ENCODE measurements at regions not wholly inside any gene's neighbourhood (a gene's known extent, or its start where the extent isn't known, plus 50 kb on each side); places are given as distances from the start of the nearest gene placed in this dataset.

DNA sequence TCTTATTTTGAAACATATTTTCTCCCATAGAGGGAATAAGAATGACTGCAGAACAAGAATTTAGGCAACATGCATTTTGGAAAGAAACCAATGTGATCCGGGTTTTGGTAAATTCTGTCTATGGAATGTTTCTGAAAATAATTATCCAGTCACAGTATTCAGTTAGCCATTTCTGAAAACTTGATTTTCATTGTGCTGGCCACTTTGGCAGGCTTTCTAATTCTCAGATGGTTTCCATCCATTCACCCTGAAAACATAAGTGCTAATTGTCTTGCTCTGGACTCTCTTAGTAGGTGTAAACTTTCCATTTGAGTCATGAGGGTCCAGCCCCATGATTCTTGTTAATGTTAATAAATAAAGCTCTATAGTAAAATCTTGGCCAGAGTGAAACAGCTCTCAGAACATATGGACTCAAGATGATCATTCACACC is 176.5 kb downstream of the RBM43 start:
- Mint-ChIP-seq H3K4me1 (no peaks in the 10 kb centered on the region), H3K9me3 (peaks cover 2% of the 10 kb centered on the region), H3K27me3 (no peaks in the 10 kb centered on the region), H3K4me3 (no peak overlapping the region), H3K27ac (no peak overlapping the region), H3K36me3 (no peaks in the 10 kb centered on the region)
- ATAC-seq (ENCODE audit: low read depth), result no peak
- no peak for DNase-seq (ENCODE audit: low spot score in 2 of 2)

GRCh38 chr2:151083856-151084795 is 177.5 kb downstream of the RBM43 start:
- Mint-ChIP-seq H3K4me3 (no peak overlapping the region), H3K4me1 (no peaks in the 10 kb centered on the region), H3K36me3 (no peaks in the 10 kb centered on the region), H3K9me3 (peaks cover 2% of the 10 kb centered on the region), H3K27ac (no peak overlapping the region), H3K27me3 (no peaks in the 10 kb centered on the region)
- no peak for ATAC-seq (ENCODE audit: low read depth)
- no peak for DNase-seq (ENCODE audit: low spot score in 2 of 2)

- Mint-ChIP-seq H3K27ac (no peak overlapping the region), H3K4me1 (no peaks in the 10 kb centered on the region), H3K27me3 (peaks cover 2% of the 10 kb centered on the region), H3K4me3 (no peak overlapping the region), H3K9me3 (peaks cover 7% of the 10 kb centered on the region), H3K36me3 (no peaks in the 10 kb centered on the region)
- DNase-seq (ENCODE audit: low spot score in 2 of 2) (no peak), ATAC-seq (ENCODE audit: low read depth) (no peak)
Observed at GRCh38 chr2:151078889-151079288, 182.8 kb downstream of the RBM43 start.

GRCh38 chr2:151071906-151072305 is 189.8 kb downstream of the RBM43 start:
- Mint-ChIP-seq H3K27me3 (no peaks in the 10 kb centered on the region), H3K9me3 (peaks cover 2% of the 10 kb centered on the region), H3K4me3 (no peak overlapping the region), H3K27ac (no peak overlapping the region), H3K36me3 (no peaks in the 10 kb centered on the region), H3K4me1 (no peaks in the 10 kb centered on the region)
- ATAC-seq (ENCODE audit: low read depth) (no peak), DNase-seq (ENCODE audit: low spot score in 2 of 2) (no peak)

DNA sequence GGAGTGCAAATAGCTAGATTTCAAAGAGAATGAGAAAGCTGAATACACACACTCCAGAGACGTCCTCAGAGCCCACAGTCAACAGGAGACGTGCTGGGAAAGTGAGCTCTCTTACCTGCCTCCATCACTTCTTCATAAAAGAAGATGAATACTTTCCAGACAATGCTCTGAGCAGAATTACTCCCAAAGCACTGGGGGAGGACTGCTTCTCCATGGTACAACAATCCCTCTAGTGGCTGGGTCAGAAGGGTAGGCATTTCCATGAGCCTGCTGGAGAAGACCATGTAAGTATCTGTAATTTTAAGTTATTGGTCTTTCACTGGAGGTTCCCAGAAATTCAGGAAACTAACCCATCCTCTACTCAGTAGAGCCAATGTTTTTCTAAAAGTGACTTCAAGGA is 190.3 kb downstream of the RBM43 start:
- H3K4me3 Mint-ChIP-seq, result no peak overlapping the region
- no peaks in the 10 kb centered on the region for H3K27me3 Mint-ChIP-seq
- H3K36me3 Mint-ChIP-seq, result no peaks in the 10 kb centered on the region
- no peaks in the 10 kb centered on the region for H3K4me1 Mint-ChIP-seq
- ATAC-seq (ENCODE audit: low read depth) (no peak), DNase-seq (ENCODE audit: low spot score in 2 of 2) (no peak)
- H3K9me3 Mint-ChIP-seq, result peaks cover 1% of the 10 kb centered on the region
- no peak overlapping the region for H3K27ac Mint-ChIP-seq

GRCh38 chr2:151070253-151070652 is 191.4 kb downstream of the RBM43 start:
- H3K27me3 Mint-ChIP-seq, result no peaks in the 10 kb centered on the region
- ATAC-seq (ENCODE audit: low read depth), result no peak
- no peak overlapping the region for H3K4me3 Mint-ChIP-seq
- H3K4me1 Mint-ChIP-seq, result no peaks in the 10 kb centered on the region
- no peak for DNase-seq (ENCODE audit: low spot score in 2 of 2)
- no peaks in the 10 kb centered on the region for H3K36me3 Mint-ChIP-seq
- no peaks in the 10 kb centered on the region for H3K9me3 Mint-ChIP-seq
- H3K27ac Mint-ChIP-seq, result no peak overlapping the region

DNA sequence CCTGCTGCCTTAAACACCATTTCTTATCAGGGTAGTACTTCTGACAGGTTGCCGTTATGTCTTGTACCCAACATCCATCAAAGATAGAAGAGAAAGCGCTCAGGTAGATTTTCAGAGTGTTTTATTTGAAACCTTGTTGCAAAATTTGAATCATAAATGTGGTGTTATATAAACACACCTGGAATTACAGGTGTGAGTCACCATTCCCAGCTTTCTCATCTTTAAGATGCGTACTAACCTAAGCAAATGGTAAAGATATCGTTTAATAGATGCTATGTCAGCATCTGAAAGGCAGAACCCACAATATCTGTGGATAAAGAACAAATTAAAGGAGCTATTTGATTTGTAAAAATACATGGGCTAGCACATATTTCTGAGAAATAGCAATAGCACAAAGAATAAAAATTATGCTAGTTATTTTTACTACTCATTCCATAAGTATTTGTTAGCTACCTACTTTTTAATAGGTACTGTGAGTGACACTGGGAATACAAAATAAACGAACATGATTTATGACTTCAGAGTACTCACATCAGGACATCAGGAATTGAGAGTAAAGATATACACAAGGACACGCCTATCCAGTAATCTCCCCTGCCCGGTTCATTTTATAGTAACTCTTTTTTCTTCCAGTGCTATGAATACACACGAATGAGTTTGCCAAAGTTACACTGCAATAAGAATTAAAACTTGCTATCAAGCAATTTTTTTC is 193.8 kb downstream of the RBM43 start:
- no peaks in the 10 kb centered on the region for H3K27me3 Mint-ChIP-seq
- H3K4me1 Mint-ChIP-seq, result no peaks in the 10 kb centered on the region
- DNase-seq (ENCODE audit: low spot score in 2 of 2) (no peak), ATAC-seq (ENCODE audit: low read depth) (no peak)
- H3K27ac Mint-ChIP-seq, result no peak overlapping the region
- H3K9me3 Mint-ChIP-seq, result no peaks in the 10 kb centered on the region
- H3K4me3 Mint-ChIP-seq, result no peak overlapping the region
- H3K36me3 Mint-ChIP-seq, result no peaks in the 10 kb centered on the region

DNA sequence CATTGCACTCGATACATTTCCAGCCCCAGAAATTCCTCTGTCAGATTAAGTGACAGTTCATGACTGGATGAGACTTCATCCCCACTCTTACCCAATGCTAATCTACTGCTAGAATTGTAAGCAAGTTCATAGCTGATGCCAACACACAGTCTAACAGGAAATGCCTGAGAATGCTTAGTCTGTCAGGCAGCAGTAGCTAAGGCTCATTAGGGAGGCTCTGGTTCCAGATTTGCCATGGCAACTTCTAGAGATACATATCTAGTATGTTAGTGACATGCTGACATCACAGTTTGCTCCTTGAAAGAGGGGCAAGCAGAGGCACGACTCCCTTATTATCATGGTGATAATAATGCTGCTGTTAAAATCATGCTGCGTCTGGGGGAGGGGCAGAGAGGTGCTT is 198.4 kb downstream of the RBM43 start:
- Mint-ChIP-seq H3K36me3 (no peaks in the 10 kb centered on the region), H3K27me3 (peaks cover 4% of the 10 kb centered on the region), H3K27ac (no peak overlapping the region), H3K4me3 (no peak overlapping the region), H3K4me1 (no peaks in the 10 kb centered on the region), H3K9me3 (no peaks in the 10 kb centered on the region)
- ATAC-seq (ENCODE audit: low read depth), result no peak
- no peak for DNase-seq (ENCODE audit: low spot score in 2 of 2)

DNA sequence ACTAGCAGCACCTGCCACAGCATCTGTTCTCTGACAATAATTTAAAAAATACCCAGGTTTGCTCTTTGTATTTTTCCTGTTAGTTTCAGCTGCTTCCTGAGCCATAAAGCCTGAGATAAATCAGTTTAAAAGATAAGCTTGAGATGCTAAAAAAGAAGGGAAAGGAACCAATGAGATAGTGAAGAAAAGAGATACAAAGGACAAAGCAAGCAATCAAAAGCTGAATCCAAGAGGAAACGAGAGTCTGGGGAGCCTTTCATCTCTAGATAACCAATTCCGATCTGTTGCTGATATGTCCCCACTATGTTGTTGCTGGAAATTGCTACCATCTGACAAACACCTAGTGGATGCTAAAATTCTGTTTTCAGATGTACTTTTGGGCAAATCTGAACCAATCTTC is 201.4 kb downstream of the RBM43 start:
- H3K4me3 Mint-ChIP-seq, result no peak overlapping the region
- no peaks in the 10 kb centered on the region for H3K4me1 Mint-ChIP-seq
- no peaks in the 10 kb centered on the region for H3K36me3 Mint-ChIP-seq
- no peaks in the 10 kb centered on the region for H3K9me3 Mint-ChIP-seq
- ATAC-seq (ENCODE audit: low read depth) (no peak), DNase-seq (ENCODE audit: low spot score in 2 of 2) (no peak)
- no peak overlapping the region for H3K27ac Mint-ChIP-seq
- peaks cover 5% of the 10 kb centered on the region for H3K27me3 Mint-ChIP-seq

DNA sequence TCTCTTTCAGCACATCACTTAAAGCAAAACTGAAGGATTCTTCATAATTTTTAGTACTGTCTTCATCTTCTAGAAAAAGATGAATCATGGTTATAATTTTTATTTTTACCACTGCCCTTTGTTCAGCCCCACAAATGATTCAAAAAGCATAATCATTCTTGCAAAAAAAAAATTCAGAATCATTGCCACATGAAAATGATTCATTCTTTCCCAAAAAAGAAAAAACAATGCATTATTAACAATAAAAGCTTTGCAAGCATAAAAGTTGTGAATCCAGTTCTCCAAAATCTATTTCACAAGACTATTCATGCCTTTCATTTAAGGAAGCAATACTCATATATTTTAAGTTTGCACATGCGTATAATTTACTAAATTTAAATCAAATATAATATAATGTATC is 204.8 kb downstream of the RBM43 start:
- ATAC-seq (ENCODE audit: low read depth) (no peak), DNase-seq (ENCODE audit: low spot score in 2 of 2) (no peak)
- H3K36me3 Mint-ChIP-seq, result no peaks in the 10 kb centered on the region
- no peaks in the 10 kb centered on the region for H3K9me3 Mint-ChIP-seq
- H3K4me1 Mint-ChIP-seq, result no peaks in the 10 kb centered on the region
- H3K4me3 Mint-ChIP-seq, result no peak overlapping the region
- H3K27me3 Mint-ChIP-seq, result peaks cover 5% of the 10 kb centered on the region
- H3K27ac Mint-ChIP-seq, result no peak overlapping the region

DNA sequence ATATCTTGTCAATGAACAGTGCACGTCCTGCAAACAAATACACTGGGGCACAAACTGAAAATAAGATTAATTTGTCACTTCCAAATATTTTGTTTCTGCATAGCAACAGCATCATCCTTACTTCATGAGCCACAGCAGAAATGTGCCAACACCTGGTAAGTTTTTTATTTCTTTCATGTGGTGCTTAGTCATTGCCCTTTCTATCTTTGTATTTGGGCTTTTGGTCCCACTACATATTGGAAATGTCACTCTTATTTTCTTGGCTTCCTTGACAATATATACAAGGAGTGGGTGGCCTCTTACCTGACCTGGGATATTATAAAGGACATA is 208.0 kb downstream of the RBM43 start:
- Mint-ChIP-seq H3K4me3 (no peak overlapping the region), H3K9me3 (no peaks in the 10 kb centered on the region), H3K4me1 (no peaks in the 10 kb centered on the region), H3K36me3 (no peaks in the 10 kb centered on the region), H3K27ac (no peak overlapping the region), H3K27me3 (peaks cover 6% of the 10 kb centered on the region)
- no peak for ATAC-seq (ENCODE audit: low read depth)
- no peak for DNase-seq (ENCODE audit: low spot score in 2 of 2)

GRCh38 chr2:151052850-151053660 is 208.6 kb downstream of the RBM43 start:
- ATAC-seq (ENCODE audit: low read depth) (no peak), DNase-seq (ENCODE audit: low spot score in 2 of 2) (no peak)
- no peak overlapping the region for H3K27ac Mint-ChIP-seq
- H3K4me3 Mint-ChIP-seq, result no peak overlapping the region
- peaks cover 4% of the 10 kb centered on the region for H3K27me3 Mint-ChIP-seq
- H3K9me3 Mint-ChIP-seq, result no peaks in the 10 kb centered on the region
- no peaks in the 10 kb centered on the region for H3K36me3 Mint-ChIP-seq
- no peaks in the 10 kb centered on the region for H3K4me1 Mint-ChIP-seq

DNA sequence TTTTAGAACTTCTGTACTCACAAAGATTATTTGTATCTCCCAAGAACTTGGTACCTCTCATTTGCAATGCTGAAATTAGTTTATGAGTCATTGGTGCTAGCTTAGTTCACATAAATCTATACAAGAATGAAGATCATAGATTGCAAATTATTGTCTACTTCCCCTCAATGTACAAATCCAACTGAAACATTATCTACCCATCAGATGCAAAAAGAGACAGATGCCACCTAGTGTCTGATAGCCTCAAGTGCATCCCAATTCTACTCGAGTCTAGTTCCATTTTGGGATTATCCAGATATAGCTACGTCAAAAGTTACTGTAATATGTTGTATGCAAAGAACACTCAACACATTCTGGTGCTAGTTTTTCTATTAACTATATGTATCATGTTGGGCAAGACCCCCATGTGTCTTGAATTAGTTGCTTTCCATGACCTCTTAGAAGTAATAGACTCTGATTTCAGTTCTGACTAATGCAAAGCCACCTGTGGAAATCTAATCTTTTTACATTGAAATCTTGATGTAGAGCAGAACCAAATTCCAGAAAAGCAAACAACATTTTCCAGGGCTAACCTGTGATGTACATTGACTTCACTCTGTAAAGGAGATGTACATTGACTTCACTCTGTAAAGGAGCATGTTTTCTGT is 210.0 kb downstream of the RBM43 start:
- Mint-ChIP-seq H3K36me3 (no peaks in the 10 kb centered on the region), H3K4me1 (no peaks in the 10 kb centered on the region), H3K4me3 (no peak overlapping the region), H3K9me3 (no peaks in the 10 kb centered on the region), H3K27me3 (peaks cover 4% of the 10 kb centered on the region), H3K27ac (no peak overlapping the region)
- ATAC-seq (ENCODE audit: low read depth), result peak; percentile 46
- DNase-seq (ENCODE audit: low spot score in 2 of 2), result peak in 1 of 2 donors; percentile 3

DNA sequence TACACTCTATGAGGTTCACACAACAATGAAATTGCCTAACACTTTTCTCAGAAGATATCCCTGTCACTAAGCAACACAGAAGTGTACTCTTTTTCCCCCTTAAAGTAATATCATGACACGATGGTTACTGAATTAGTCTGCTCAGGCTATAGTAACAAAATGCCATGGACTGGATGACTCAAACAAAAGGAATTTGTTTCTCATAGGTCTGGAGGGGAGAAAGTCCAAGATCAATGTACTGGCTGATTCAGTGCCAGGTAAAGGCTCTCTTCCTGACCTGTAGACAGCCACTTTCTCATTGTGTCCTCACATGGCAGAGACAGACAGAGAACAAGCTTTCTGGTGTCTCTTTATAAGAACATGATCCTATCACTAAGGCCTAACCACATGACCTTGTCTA is 211.9 kb downstream of the RBM43 start:
- Mint-ChIP-seq H3K36me3 (no peaks in the 10 kb centered on the region), H3K4me3 (no peak overlapping the region), H3K4me1 (no peaks in the 10 kb centered on the region), H3K9me3 (no peaks in the 10 kb centered on the region), H3K27me3 (peaks cover 3% of the 10 kb centered on the region), H3K27ac (no peak overlapping the region)
- ATAC-seq (ENCODE audit: low read depth) (no peak), DNase-seq (ENCODE audit: low spot score in 2 of 2) (no peak)

Data from memory B cell (primary cell).